K562 (cell line): ENCODE measurements at regions not wholly inside any gene's neighbourhood (a gene's known extent, or its start where the extent isn't known, plus 50 kb on each side); places are given as distances from the start of the nearest gene placed in this dataset.

Experiments
- ATAC-seq: fragments of 200-7000 bp; cut with Tn5 transposase; 3 replicates; pipeline ENCODE4 v1.9.1; 2020; ENCODE audit warnings: moderate library complexity
- BruUV-seq: library from RNA; stranded (reverse); fragments of 400-500 nt; replicated peaks from 2 replicates; lab custom pipeline; 2021; lab: Mats Ljungman, UMichigan
- CTCF ChIA-PET: fragments of 300-600 bp; formaldehyde crosslinking; extraction: SDS; loops from one replicate; lab custom pipeline; 2021; ENCODE audit warnings: low intra/inter-chr PET ratio; lab: Yijun Ruan, JAX
- POLR2A ChIA-PET: fragments of 300-600, 350-650 bp; sonication (Branson Sonifier 250); formaldehyde crosslinking; extraction: SDS; loops from one replicate; lab custom pipeline; 2021; ENCODE audit warnings: antibody characterized with exemption, inconsistent platforms; lab: Yijun Ruan, JAX
- DNase-seq, 4 experiments: peaks; one replicate each; pipeline versions ENCODE4 v3.0.0 to v3.0.0-alpha.2; 2011 to 2018; ENCODE audit warnings: low spot score in 3 of 4, mixed read lengths in 3 of 4; ENCODE audit errors: extremely low read depth in 1 of 4
- FAIRE-seq: peaks from 2 replicates; lab custom pipeline; 2011; peaks lifted over from hg19 to GRCh38; lab: Jason Lieb, UNC
- H2AFZ ChIP-seq: 2 replicates; pipeline ENCODE4 v1.6.0; 2011; ENCODE audit warnings: low read depth, low read length, control low read depth, inconsistent platforms
- H3K27ac ChIP-seq: fragments of 200-600 bp; 3 replicates; pipeline ENCODE4 v1.8.0; 2011; ENCODE audit warnings: low read depth, mild to moderate bottlenecking, control low read depth, inconsistent platforms, low read length, moderate library complexity, mixed read lengths; ENCODE audit errors: extremely low read depth
- H3K27me3 ChIP-seq, 2 experiments: fragments of 300-600 bp in 1 of 2; 2 replicates in 1 of 2; 3 replicates in 1 of 2; pipeline versions ENCODE4 v1.6.0 to v1.8.0; 2011; ENCODE audit warnings: inconsistent platforms in 2 of 2, low read length in 2 of 2, mild to moderate bottlenecking in 1 of 2, mixed read lengths in 1 of 2, moderate library complexity in 1 of 2; ENCODE audit not compliant: control insufficient read depth in 2 of 2, insufficient read depth in 2 of 2
- H3K36me3 ChIP-seq: fragments of 300-600 bp; 3 replicates; pipeline ENCODE4 v1.8.0; 2011; ENCODE audit warnings: mild to moderate bottlenecking, low read length, inconsistent platforms; ENCODE audit not compliant: control insufficient read depth, insufficient read depth
- H3K4me1 ChIP-seq, 2 experiments: fragments of 200-600 bp in 1 of 2; replicated peaks in 1 of 2; 2 replicates in 1 of 2; 3 replicates in 1 of 2; pipeline versions ENCODE4 v1.5.1 to v1.8.0; 2011; ENCODE audit warnings: inconsistent platforms in 2 of 2, low read length in 2 of 2, mild to moderate bottlenecking in 1 of 2, mixed read lengths in 1 of 2, moderate library complexity in 1 of 2; ENCODE audit not compliant: control insufficient read depth in 2 of 2, insufficient read depth in 2 of 2
- H3K4me2 ChIP-seq: 2 replicates; pipeline ENCODE4 v1.6.1; 2011; ENCODE audit warnings: low read length, control low read depth, inconsistent platforms, mixed read lengths; ENCODE audit not compliant: insufficient read depth
- H3K4me3 ChIP-seq: fragments of 200-600 bp; sonication (generic), shearing (Covaris generic); 2 replicates; pipeline ENCODE4 v1.5.1; 2016; ENCODE audit warnings: control low read depth, inconsistent platforms
- H3K79me2 ChIP-seq: fragments of 200-600 bp; 3 replicates; pipeline ENCODE4 v1.8.0; 2011; ENCODE audit warnings: low read length, inconsistent platforms; ENCODE audit not compliant: control insufficient read depth, insufficient read depth
- H3K9ac ChIP-seq, 2 experiments: 2 replicates each; pipeline versions ENCODE4 v1.6.0 to v1.6.1; 2011; ENCODE audit warnings: low read depth in 2 of 2, low read length in 2 of 2, control low read depth in 1 of 2, inconsistent platforms in 1 of 2, mild to moderate bottlenecking in 1 of 2, mixed read lengths in 1 of 2; ENCODE audit not compliant: insufficient read depth in 1 of 2
- H3K9me1 ChIP-seq: one replicate; pipeline ENCODE4 v1.6.0; 2011; ENCODE audit warnings: inconsistent platforms, mild to moderate bottlenecking, low read length, moderate library complexity; ENCODE audit not compliant: control insufficient read depth, insufficient read depth
- H3K9me3 ChIP-seq: replicated peaks from 2 replicates; pipeline ENCODE4 v1.5.1; 2011; ENCODE audit warnings: low read depth, low read length, inconsistent platforms; ENCODE audit not compliant: control insufficient read depth, insufficient read depth
- H4K20me1 ChIP-seq: replicated peaks from 2 replicates; pipeline ENCODE4 v1.6.1; 2011; ENCODE audit warnings: low read length, inconsistent platforms, mixed read lengths; ENCODE audit not compliant: control insufficient read depth, insufficient read depth
- LEF1 ChIP-seq: fragments of 450-650 bp; IDR thresholded peaks from 2 replicates; pipeline ENCODE4 v1.6.1; 2016; ENCODE audit warnings: mild to moderate bottlenecking
- WGBS: fragments of 100-300 bp; shearing (Covaris generic); methylation state at CpG from one replicate; pipeline ENCODE4 v1.1.6; 2016; ENCODE audit warnings: low coverage, mixed read lengths; ENCODE audit not compliant: insufficient coverage; ENCODE audit errors: missing lambda C conversion rate; 5-methylcytosine and 5-hydroxymethylcytosine counted together
- in situ Hi-C: fragments of 300-500 bp; cut with MboI; formaldehyde crosslinking; loops from 4 replicates; pipeline ENCODE4 v1.15.0; 2018; ENCODE audit warnings: inconsistent platforms, mixed read lengths
- intact Hi-C: fragments of 100-400 bp; cut with micrococcal nuclease; formaldehyde crosslinking; loops from 2 replicates; pipeline ENCODE4 v1.14.2; 2022
- TF ChIP-seq, protein P1 (sequence below): sonication (generic); formaldehyde crosslinking; IDR thresholded peaks from 2 replicates; pipeline ENCODE4 v1.8.0; 2022; ENCODE audit warnings: mild to moderate bottlenecking, missing genetic modification reagents
- TF ChIP-seq, protein P2 (sequence below), 2 experiments: fragments of 200-800 bp in 1 of 2; sonication (Bioruptor generic) in 1 of 2; sonication (generic) in 1 of 2; formaldehyde crosslinking in 1 of 2; IDR thresholded peaks in 1 of 2; conservative IDR thresholded peaks in 1 of 2; 2 replicates each; pipeline versions ENCODE4 v1.5.0 to v1.6.1; 2016 to 2020; ENCODE audit warnings: missing compliant biosample characterization in 1 of 2, missing genetic modification characterization in 1 of 2, missing genetic modification reagents in 1 of 2

DNA sequence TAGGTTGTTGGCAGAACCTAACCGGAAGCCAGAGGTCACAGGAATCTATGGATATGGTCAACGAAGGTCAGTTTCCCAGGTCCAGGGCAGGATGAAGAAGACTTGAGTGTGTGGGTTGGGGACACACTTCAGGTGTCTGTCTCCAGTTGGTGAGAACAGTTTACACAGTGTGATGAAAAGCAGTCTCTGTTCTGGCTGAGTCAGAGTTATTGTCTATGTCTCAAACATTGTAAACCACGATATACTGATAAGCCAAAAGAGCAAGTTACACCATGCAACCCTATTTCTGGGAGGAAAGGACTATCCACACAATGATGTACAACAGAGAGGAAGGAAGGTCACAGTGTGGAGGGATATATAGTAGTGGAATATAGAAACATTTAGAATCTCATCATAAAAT lies 187.1 kb upstream of the C1QTNF7 start (continued):
- TF ChIP-seq, protein P1, sequence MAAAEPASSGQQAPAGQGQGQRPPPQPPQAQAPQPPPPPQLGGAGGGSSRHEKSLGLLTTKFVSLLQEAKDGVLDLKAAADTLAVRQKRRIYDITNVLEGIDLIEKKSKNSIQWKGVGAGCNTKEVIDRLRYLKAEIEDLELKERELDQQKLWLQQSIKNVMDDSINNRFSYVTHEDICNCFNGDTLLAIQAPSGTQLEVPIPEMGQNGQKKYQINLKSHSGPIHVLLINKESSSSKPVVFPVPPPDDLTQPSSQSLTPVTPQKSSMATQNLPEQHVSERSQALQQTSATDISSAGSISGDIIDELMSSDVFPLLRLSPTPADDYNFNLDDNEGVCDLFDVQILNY (CRISPR knock-in tag) = no peak
- TF ChIP-seq, all 486 proteins: peak for 0

DNA sequence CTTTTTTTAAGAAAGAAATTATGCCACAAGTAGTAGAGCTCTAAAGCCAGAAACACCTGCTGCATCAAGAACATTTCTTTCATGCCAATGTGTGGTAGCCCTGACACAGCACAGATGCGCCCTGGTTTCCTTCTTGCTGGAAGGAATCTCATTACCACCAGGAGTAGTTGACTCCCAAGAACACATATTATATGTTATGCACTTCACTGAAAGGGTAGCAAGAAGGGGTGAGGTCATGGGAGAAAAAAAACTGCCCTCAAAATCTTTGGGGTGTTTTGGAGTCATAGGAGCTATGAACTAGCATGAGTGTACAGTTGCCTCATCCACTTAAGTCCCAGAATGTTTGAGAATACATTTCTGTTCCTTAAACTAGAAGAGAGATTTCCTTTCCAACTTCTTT lies 185.8 kb upstream of the C1QTNF7 start:
- intact Hi-C loops (no loop called here), in situ Hi-C loops (no loop called here)
- no peaks in the 10 kb centered on the region for H3K36me3 ChIP-seq
- no peak overlapping the region for H2AFZ ChIP-seq
- no peaks in the 10 kb centered on the region; a peak in 1 of 5 replicates for H3K27me3 ChIP-seq
- H3K4me3 ChIP-seq = no peak overlapping the region
- no peaks in the 10 kb centered on the region for H3K9me1 ChIP-seq
- H3K27ac ChIP-seq = no peak overlapping the region
- CTCF ChIA-PET = interaction anchor here (0.6 kb wide), 1 partner anchor 369 kb away, joined by 3 read pairs; no protein-coding TSS in a partner anchor
- TF ChIP-seq, protein P2, sequence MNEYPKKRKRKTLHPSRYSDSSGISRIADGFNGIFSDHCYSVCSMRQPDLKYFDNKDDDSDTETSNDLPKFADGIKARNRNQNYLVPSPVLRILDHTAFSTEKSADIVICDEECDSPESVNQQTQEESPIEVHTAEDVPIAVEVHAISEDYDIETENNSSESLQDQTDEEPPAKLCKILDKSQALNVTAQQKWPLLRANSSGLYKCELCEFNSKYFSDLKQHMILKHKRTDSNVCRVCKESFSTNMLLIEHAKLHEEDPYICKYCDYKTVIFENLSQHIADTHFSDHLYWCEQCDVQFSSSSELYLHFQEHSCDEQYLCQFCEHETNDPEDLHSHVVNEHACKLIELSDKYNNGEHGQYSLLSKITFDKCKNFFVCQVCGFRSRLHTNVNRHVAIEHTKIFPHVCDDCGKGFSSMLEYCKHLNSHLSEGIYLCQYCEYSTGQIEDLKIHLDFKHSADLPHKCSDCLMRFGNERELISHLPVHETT (CRISPR knock-in tag; conservative IDR thresholded peaks at IDR 0.05 in 1 of 2, IDR thresholded peaks at IDR 0.05 in 1 of 2) = no peak
- TF ChIP-seq LEF1 = no peak
- TF ChIP-seq, all 486 proteins: peak for 0
- FAIRE-seq (no peak), ATAC-seq (no peak), DNase-seq (no peak)
- Histone ChIP-seq H3K4me1 (peaks cover 0 to 7% of the 10 kb centered on the region in 2 experiments; a peak in 2 of 5 replicates), H3K9ac (no peak overlapping the region), H3K4me2 (no peak overlapping the region), H3K79me2 (no peaks in the 10 kb centered on the region), H4K20me1 (no peaks in the 10 kb centered on the region), H3K9me3 (no peaks in the 10 kb centered on the region)
- BruUV-seq = no TSS peak
- 7% methylated on average over 1 of the region's 1 CpG for WGBS
- POLR2A ChIA-PET = no interaction called here
